HG03039 (cell line): ENCODE measurements at regions not wholly inside any gene's neighbourhood (a gene's known extent, or its start where the extent isn't known, plus 50 kb on each side); places are given as distances from the start of the nearest gene placed in this dataset.
A peak's percentile ranks its signal among the peaks of the same experiment; 100 is the strongest.
"Not testable (repeated sequence)": the region's sequence is repeated elsewhere in the genome, so short reads cannot be mapped to it uniquely, and the experiment has no call there.

Experiments
- ATAC-seq: cut with Tn5 transposase; IDR thresholded peaks from one replicate; pipeline ENCODE4 v1.9.1; 2021; ENCODE audit warnings: mild to moderate bottlenecking, moderate library complexity; ENCODE audit not compliant: unreplicated experiment

DNA sequence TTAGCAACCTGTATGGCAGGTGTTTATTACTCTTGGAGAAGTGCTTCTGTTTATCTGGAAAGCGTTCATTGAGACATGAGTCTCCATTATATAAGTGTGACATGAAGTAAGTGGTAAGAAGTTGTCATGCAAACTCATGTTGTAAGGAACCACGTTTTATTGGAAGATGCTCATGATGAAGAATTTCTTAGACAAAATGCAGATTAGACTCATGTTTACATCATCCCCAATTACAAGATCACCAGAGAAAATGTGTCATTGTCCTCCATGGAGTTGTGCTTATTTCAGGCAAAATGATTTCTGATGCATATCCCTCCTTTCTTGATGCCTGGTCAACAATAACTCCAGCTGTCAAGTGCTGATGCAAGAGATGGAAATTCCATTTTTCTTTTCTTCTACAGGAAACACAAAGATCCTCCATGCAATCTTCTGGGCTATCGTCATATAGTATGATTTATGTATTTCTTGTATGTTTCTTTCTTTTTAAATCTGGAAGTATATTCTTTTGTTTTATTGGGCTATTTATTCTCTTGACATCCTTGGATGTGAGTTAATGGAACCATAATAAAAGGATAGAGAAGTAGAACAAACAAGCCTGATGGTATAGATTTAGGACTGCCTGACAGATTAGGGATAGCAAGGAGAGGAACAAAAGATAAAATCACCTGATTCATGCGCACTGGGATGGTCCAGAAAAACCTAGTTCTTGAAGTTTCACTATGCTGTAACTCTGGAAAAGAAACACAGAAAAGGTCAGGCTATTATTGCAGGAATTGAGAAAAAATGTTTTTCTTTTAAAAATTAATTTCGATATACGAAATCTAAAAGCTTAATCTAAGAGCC lies 50.7 kb upstream of the DIAPH3 start:
- no peak for ATAC-seq

DNA sequence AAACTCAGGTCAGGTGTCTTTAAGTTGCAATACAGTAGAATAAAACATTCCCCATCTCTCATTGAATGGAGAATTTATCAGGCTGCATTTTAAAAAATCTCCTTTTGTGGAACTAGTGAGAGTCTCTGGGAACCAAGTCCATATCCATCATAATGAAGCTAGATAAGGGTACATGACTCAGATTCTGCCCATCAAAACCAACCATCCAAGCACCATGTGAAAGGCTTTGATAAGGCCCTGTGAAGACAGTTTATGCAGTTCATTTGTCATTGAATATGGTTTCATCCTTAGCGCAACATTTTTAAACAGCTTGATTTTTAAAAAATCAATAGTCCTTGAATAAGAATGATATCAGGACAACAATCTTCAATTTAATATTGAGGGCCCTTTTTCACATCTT lies 56.3 kb upstream of the DIAPH3 start:
- ATAC-seq, result no peak

DNA sequence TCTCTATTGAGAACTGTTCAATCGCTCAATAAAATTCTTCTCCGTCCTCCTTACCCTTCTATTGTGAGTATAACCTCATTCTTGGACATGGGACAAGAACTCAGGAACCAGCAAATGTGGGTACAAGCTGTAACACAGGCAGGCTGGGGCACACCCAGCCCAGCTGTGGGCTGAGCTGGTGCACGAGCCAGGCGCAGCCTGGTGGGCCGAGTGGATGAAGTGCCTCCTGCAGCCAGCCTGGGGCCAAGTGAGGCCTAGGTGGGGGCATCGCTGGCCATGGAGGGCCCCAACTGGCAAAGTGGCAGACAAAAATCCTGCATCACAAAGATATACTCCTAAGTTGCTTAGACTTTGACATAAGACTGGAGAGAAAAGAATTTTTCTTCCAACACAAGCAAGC lies 57.9 kb upstream of the DIAPH3 start:
- no peak for ATAC-seq

DNA sequence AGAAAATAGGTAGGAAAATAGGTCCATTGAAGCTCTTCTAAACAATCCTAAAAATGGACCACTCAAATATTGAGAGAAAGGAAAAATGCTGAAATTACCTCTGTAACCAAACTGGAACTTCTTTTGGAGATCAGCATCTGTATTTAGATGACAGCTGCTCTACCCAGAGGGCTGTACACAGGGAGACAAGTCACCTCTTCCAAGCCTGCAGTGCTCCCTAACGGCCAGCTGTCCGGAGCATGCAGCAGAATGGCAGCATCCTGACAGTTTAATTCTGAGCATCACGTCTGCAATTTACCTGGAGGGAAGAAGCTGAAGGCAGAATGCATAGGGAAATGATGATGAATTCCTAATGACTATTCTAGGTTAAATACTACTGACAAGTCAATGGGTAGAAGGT lies 62.8 kb upstream of the DIAPH3 start:
- no peak for ATAC-seq

DNA sequence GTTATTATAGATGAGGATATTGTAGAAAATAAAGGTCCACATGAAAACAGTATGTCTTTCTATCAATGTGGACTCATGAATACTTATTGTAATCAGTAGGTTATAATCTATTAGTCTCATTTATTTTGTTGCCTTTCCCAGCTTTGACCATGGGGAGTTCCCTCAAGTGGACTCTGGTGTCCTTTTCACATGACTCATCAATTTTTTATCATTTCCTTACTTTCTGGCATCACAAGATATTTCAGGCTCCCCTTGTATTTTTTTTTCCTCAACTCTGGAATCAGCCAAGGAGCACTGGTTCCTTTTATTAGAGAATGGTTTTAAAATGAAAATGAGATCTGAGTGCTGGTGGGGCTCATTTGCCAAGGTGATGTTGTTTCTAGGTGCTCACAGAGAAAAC lies 63.4 kb upstream of the DIAPH3 start:
- no peak for ATAC-seq

DNA sequence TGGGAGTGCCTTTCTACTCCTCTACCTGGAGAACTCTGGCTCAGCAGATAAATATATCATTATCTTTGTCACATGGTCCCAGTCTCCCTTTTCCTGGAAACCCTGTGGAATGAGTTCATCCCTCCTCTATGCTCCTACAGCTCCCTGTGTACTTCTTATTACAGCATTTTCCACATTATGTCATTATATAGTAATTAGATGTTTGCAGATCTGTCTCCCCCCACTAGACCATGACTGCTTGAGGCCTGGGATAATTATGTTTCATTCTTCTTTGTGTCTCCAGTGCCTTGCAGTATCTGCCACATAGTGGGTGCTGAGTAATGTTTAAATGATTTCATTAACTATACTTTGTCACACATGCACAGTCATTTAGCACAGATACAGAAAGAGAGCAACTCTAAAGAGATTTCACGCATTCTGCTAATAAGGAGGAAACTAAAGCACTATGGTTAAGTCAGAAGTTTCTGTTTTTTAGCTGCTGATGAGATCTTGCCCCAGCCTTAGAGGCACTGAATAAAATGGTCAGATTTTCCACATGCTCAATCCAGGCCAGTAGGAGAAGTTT lies 66.1 kb upstream of the DIAPH3 start:
- no peak for ATAC-seq

DNA sequence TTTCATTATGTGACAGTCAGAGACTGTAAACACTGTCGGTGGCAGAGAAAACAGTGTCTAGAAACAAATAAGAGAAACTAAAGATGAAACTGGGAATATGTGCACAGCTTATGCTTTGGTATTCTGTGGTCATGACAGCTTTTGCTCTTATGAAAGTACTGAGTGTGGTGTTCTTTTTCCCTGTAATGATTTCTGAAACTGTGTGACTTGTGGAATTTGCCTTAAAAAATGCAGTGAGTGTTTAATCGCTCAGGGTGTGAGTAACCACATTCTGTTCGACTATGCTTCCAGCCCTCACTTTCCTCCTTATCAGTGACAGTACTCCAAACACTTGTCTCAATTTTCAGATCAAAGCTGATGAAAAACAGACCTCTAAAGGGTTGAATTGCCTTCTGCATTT lies 66.9 kb upstream of the DIAPH3 start:
- peak; percentile 71 for ATAC-seq

DNA sequence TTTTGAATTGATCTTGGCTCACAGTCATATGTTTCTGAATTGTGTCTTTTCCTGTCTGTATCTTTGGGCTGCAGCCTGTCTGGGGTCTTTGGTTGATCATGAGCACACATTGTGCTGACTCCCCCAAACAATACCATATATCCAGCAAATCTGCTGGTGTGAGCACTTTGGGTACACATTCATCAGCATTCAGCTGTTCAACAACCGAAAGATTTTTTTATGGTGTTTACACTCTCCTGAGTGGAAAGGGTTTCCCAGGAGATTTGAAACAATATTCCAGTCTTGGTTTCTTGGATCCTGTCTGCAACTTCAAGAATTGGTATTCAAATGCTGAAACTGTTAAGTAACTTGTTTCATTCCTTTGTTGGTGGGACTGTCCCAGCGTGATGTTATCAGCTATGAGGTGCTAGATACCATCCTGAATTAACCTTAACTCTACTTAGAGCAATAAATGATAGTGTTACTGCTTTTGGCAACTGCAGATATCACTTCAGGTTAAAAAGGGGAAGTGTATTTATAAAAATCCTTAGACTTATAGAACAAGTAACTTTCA lies 78.4 kb upstream of the DIAPH3 start:
- no peak for ATAC-seq

DNA sequence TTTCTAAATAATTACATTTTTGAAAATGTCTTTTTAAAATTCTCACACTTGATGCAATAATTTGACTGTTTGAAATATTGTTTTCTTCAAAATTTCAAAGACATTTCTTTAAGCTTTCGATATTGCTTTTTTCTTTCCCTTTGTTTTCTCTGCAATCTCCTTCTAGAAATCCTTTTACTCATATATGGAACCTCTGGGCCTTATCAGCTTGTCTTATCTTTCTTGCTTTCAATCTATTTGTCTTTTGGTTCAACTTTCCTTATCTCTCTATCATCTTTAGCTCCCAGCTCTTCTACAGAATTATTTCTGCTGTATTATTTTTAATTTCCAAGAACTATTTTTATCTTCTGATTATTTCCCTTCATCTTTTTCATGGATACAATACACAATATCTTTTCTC lies 80.7 kb upstream of the DIAPH3 start:
- ATAC-seq, result no peak

DNA sequence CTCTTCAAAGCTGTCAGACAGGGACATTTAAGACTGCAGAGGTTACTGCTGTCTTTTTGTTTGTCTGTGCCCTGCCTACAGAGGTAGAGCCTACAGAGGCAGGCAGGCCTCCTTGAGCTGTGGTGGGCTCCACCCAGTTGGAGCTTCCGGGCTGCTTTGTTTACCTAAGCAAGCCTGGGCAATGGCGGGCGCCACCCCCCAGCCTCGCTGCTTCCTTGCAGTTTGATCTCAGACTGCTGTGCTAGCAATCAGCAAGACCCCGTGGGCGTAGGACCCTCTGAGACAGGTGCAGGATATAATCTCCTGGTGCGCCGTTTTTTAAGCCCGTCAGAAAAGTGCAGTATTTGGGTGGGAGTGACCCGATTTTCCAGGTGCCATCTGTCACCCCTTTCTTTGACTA lies 87.7 kb upstream of the DIAPH3 start:
- ATAC-seq, result not testable (repeated sequence)

DNA sequence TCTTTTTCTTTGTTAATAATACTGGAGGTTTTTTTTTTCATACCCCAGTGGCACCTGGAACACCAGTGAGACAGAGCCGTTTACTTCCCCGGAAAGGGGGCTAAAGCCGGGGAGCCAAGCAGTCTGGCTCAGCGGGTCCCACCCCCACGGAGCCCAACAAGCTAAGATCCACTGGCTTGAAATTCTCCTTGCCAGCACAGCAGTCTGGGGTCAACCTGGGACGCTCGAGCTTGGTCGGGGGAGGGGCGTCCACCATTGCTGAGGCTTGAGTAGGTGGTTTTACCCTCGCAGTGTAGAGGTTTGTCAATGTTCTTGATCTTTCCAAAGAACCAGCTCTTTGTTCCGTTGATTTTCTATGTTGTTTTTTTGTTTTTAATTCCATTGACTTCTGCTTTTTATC lies 94.6 kb upstream of the DIAPH3 start:
- no peak for ATAC-seq

DNA sequence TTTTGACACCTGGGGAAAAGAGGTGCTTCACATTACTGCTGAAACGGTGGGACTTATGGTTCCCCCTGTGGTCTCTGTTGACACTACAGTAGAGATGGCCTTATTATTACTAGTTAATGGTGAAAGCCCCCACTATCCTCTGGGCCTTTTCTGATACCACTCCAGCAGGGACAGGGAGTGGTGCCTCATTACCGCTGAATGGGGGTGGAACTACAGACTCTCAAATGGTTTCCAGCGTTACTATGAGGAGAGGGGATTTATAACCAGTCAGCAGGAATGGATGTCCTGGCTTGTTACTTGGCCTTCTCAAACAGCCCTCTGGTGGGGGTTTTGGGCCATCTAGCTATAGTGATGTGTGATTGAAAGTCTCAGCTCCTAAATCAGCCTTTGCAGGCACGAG lies 96.7 kb upstream of the DIAPH3 start:
- ATAC-seq, result no peak

DNA sequence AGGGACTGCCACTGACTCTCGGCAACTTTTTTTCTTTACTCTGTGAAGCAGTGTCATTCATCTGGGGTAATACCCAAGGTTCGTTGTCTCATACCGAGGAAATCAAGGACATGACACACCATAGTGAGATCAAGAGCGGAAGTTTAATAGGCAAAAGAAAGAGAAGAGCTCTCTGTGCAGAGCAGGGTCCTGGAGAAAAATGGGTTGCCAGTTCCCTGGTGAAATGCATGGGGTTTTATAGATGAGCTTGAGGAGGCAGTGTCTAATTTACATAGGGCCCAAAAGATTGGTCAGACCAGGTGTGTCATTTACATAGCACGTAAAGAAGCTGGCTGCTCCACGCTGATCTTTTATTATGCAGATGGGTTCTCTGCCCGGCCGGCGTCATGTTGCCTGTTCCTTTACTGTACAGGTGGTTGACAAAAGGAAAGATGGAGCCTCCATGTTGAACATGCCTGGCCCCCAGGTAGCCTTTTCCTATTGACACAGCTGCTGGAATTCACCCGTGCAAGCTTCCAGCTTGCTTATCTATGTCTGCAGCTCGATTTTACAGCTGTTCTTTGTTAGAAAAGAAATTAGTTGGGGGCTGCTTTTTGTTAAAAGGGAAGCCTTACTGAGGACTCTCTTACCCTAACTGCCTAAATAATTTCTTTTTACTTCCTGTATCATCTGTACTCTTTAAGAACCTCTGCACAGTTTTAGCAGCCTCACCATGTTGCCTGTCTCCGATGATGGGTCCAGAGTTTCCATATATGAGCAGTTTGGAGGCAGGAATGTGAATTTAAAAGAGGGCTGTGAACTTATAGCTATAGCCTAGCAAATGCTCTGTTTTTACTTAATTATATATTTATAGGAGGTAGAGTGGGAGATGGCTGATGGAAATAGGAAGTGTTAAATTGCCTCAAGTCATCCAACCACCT lies 98.0 kb upstream of the DIAPH3 start:
- no peak for ATAC-seq

DNA sequence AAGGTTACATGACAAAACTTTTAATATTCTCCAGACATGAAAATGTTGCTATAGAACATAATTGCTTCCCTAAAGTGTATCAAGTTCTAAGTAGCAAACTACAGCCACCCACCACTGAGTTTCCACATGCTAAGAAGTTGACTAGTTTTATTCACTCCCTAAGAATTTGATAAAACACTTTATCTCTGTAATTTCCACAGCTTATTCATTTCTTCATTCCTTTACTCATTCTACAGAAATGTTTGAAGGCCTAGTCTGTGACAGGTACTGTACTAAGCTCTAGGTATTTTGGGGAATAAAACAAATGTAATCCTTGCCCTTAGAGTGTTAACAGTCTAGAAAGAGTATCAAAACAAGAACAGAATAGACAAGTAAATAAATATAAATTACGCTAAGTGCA lies 101.8 kb upstream of the DIAPH3 start:
- no peak for ATAC-seq

DNA sequence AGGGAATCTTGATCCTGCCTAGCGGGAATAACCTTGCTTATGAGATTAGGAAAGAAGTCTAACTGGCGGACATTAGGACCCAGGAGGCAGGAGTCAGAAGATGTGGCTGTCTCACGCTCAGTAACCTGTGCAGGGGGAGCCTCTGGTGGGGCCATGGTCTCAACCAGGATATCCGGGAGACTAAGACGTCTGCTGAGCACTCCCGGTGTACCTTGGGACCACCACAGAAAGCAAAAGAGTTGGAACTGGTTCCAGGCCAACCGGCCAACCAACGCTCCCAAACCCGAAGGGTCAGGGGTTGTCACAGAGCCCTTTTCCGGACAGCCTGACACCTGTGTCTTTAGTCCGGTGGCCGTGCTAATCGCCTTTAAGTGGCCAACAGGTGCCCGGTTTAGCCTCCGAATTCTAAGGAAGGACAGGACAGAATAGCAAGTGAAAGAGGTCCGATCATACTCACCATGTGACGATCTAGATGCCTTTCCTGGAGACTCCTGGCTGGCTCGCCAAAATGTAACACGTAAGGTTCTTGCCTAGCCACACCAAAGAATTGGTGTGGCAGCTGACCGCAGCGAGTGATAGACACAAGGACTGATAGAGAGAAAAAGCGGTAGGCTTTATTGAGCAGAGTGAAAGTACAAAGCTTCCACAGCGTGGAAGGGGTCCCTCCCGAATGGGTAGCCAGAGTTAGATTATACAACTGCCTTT lies 103.9 kb upstream of the DIAPH3 start:
- peak; percentile 70 for ATAC-seq

DNA sequence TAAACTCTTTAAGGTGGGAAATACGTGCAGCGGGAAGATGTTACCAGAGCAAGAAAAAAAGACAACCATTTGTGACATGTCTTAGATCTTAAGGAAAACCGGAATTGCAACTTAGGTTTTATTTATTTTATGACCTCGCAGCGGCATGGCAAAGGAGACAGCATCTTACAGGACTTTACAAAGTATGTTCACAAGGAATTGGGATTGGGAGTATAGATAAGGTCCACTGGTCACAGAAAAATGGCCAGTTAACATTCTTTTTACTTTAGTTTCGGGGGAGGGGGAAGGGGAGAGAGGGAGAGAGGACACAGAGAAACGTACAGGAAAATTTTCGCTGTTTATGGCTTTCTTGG lies 104.5 kb upstream of the DIAPH3 start:
- ATAC-seq, result no peak

DNA sequence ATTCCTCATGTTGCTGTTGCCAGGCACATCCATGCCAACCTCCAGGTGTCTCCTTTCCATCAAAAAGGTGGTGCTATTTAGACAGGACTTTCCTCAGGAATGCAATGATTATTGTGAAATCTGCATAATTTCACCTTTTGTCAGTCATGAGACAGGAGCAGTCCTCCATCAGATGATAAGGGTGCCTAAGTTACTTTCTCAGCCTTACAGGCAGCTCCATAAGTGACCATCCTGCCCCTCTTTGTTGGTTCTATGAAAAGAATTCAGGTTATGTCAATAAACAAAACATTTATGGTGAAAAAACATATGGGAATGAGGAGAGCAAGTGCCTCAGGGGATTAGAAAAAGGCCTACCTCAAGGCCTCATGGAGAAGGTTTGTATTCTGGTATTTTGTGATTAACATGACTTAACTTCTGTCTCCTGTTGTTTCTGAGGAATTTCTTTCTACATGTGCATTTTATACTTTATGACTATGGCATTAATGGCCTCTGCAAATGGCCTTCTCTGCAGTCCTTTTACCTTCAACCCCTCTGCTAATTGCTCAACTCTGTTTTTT lies 110.3 kb upstream of the DIAPH3 start:
- no peak for ATAC-seq

DNA sequence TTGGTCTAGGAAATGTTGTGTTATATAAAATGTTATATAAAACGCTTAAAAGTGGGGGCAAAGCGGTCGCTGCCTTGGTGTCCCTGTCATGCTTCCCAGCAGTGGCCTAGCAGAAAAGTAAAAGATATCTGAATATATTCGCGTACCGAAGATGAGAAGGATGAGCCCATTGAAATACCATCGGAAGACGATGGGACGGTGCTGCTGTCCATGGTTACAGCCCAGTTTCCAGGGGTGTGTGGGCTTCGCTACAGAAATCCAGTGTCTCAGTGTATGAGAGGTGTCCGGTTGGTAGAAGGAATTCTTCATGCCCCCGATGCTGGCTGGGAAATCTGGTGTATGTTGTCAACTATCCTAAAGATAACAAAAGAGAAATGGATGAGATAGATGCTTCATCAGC lies 110.9 kb upstream of the DIAPH3 start:
- ATAC-seq, result no peak

DNA sequence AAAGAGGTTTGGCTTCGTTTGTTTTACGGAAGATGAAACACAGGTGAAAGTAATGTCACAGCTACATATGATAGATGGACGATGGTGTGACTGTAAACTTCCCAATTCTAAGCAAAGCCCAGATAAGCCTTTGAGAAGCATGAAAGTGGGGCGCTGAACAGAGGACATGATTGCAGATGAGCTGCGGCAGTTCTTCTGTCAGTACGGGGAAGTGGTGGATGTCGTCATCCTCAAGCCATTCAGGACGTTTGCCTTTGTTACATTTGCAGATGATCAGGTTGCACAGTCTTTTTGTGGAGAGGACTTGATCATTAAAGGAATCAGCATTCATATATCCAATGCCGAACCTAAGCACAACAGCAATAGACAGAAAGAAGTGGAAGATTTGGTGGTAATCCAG lies 111.5 kb upstream of the DIAPH3 start:
- ATAC-seq, result no peak

DNA sequence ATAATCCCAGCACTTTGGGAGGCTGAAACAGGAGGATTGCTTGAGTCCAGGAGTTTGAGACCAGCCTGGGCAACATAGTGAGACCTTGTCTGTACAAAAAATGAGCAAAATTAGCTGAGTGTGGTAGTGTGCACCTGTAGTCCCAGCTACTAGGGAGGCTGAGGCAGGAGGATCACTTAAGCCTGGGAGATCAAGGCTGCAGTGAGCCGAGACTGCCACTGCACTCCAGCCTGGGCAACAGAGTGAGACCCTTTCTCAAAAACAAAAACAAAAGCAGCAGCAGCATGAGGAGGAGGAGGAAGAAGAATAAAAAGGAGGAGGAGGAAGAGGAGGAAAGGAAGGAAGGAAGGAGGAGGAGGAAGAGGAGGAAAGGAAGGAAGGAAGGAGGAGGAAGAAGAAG lies 116.5 kb upstream of the TDRD3 start:
- not testable (repeated sequence) for ATAC-seq

DNA sequence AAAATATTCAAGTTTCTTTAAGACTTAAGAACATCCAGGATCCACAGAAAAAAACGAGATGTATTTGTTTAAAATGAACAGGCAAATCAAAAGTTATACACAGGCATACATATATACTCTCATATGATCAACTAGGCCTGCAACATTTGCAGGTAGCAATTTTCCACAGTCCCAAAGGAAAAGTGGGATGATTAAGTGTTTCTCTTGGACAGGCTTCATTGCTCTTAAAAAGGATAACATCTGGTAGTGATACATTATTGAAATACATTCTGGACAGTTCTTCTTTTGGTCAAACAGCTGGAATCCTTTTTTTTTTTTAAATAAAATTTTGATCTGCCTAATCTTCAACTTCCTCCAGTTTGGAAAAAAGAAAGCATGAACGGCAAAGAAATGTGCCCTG lies 114.8 kb upstream of the TDRD3 start:
- no peak for ATAC-seq
